Tongue (tissue), 1 donor: ENCODE measurements at regions not wholly inside any gene's neighbourhood (a gene's known extent, or its start where the extent isn't known, plus 50 kb on each side); places are given as distances from the start of the nearest gene placed in this dataset.
"Not testable (repeated sequence)": the region's sequence is repeated elsewhere in the genome, so short reads cannot be mapped to it uniquely, and the experiment has no call there.

Source experiments
- DNase-seq: peaks from one replicate; pipeline ENCODE4 v3.0.0-alpha.2; 2015

DNA sequence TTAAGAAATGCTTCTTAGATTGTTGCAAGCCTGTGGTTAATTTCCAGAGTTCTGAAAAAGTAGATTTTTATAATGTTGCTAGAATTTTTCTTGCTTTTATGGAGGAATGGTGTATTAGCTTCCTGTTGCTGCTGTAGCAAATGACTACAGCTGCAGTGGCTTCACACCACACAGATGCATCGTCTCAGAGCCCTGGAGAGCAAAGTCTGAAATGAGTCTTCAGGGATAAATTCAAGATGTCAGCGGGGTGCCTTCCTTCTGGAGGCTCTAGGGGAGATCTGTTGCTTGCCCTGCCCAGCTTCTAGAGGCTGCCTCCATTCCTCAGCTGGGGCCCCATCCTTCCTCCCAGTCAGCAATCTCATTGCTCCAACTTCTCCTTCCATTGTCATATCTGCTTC, 187.8 kb downstream of the ZNF516 start:
- no peak for DNase-seq

DNA sequence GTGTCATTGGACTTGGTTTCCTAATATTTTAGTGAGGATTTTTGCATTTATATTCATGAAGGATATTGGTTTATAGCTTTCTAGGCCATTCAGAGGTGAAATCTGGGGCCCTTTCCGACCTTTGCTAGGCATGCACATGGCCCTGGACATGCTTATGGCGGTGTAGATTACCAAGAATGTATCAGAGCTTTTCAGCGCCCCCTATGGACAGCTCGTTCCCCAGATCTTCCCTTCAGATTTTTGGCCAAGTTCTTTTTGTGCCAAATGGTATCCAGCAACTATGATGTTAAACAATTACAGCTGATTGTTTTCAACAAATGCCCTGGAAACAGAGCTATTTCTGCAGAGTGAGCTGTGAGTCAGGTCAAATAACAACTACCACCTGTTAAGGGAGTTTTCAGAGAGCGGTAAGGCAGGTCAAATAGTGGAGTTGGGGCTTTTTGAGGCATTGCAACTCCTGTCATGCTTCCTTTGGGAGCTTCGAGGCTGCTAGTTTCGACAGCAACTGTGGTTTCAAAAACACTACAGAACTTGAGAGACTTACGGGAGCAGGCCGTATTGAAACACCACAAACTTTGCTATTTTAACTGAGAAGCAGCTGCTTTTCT, 188.3 kb downstream of the ZNF516 start:
- DNase-seq = peak; percentile 18

DNA sequence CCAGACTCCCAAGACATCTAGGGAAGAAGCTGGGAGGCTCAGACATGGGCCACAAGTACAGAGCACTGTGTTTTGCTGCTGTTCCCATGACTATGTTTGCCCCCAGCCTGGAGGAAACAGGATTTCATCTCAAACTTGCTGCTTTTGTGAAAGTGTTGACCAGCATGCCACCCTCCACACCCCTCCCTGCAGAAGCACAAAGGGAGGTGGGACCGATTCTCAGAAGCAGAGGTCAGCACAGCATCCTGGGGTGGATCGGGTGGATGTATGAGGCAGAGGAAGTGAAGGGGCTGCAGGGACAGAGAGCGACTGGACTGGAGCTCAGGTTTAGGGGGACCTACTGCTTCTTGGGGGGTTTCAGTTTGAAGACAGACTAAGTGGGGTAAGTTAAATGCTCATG, 209.2 kb downstream of the ZNF516 start:
- DNase-seq = no peak

DNA sequence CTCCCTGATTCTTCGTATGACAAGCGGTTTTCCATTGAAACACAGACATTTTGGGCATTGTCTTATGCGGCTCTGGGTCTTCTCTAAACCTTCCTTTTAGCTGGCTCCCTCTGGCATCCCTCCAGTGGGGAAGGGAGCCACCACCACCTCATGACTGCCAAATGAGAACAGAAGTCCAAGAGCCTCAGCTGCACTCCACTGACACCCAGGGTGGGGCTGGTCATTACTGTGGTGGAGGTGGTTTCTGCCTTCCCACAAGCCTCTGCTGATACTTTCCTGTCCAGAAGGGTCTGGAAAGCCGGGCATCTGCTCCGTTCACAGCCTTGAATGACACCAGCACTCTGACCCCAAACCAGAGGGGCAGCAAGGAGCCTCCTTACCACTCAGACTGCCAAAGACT, 213.5 kb downstream of the ZNF516 start:
- DNase-seq = no peak

DNA sequence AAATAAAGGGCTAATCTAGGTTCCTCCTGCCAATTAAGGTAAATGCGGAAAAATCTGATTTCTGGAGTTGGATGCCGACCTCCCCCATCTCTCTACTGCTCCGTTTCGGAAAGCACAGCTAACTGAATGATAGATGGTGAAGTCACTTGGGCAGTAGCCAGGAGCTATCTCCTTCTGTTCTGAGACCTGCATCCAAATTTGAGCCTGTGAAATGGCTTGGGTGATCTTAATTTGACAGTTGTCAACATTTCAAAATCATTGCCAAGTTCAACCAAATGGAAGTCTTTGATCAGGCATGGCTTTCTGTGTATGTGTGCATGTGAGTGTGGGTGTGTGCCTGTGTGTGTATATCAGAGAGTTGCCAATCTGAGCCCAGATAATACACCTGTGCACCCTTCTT, 217.2 kb downstream of the ZNF516 start:
- no peak for DNase-seq

DNA sequence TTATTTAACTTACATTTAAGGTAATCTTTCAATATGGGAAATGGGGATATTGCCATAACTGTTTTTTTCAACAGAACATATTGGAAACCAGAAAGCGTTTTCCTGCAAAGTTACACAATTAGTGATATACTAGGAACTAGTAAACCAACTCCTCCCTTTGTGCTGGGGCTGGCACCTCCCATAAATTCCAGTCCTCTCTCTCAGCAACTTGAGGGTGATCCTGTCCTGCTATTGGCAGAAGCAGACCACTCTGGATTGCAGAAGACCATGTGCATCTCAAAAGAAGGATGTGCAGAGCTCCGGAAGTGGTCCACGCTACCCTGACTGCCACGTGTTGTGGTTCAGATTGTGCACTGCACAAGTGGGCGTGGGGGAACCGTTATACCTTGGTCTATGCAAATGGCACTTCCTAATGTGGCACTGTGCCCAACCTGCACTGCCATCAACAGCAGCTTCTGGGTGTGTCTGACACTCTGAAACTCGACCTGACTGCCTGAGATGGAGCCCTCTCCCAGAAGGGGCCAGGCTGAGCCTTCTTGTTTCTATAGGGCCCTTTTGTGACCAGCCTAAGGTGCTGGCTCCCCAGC, 219.2 kb downstream of the ZNF516 start:
- DNase-seq = peak; percentile 17

DNA sequence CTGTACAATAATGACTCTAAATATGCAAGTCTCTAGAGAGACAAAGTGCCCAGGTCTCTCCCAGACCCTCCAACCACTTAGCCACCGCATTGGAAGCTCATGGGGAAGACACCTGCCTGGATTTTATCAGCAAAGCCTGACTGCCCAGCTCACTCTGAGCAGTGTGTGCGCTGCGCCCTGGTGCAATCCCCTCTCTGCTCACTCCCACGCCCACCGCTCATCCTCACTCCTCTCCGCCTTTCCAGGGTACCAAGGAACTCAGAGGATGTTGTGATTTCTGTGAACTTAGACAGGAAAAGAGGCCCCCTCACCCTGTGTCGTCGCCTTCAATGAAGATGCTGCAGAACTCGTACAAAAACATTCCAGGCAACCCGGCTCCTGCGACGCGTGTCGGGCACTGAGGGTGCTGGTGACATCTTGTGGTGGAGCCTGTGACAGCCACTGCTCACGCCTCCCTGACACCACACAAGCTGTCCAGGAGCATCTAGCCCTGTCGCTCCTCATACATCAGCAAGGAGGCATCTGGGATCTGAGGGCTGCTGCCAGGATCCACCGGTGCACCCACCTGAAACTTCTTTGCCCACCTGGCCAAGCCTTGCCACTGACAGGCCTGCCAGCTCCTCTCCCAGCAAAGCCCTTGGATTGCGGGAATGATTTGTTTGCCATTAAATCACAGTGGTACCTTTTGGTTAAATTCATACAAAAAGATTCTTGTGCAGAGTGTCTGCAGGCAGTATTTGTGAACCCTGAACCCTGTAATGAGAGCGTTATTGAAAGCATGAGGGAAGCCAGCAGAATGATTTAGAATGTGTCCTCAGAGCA, 220.4 kb downstream of the ZNF516 start:
- peak; percentile 76 for DNase-seq

- DNase-seq = no peak
Measured at GRCh38 chr18:76273956-76274355, 221.1 kb downstream of the ZNF516 start.

DNA sequence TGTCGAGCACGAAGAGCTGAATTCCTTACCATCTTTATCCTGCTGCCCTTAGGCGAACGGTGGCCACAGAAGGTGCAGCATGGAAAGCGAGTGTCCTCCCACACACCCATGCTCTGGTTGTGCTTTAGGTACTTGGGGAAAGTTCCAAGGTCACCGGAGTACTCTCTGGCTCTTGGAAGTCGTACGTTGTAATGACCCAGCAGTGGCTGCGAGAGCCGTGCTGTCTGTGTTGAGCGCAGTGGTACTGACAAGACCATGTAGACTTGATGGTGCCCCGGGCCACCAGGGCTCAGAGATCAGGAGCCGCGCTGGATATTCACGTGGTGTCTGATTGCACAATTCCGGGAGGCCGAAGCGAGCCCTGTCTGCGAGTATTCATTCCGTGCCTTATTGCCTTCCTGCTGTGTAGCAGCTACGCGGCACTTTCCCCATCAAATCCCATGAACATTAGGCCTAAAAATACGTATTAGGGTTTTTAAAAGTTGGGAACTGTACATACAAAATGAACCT, 222.0 kb downstream of the ZNF516 start:
- DNase-seq = no peak

- not testable (repeated sequence) for DNase-seq
Measured at GRCh38 chr18:76267423-76267822, 227.6 kb downstream of the ZNF516 start.

GRCh38 chr18:76266236-76266991, 228.6 kb downstream of the ZNF516 start:
- DNase-seq = no peak

DNA sequence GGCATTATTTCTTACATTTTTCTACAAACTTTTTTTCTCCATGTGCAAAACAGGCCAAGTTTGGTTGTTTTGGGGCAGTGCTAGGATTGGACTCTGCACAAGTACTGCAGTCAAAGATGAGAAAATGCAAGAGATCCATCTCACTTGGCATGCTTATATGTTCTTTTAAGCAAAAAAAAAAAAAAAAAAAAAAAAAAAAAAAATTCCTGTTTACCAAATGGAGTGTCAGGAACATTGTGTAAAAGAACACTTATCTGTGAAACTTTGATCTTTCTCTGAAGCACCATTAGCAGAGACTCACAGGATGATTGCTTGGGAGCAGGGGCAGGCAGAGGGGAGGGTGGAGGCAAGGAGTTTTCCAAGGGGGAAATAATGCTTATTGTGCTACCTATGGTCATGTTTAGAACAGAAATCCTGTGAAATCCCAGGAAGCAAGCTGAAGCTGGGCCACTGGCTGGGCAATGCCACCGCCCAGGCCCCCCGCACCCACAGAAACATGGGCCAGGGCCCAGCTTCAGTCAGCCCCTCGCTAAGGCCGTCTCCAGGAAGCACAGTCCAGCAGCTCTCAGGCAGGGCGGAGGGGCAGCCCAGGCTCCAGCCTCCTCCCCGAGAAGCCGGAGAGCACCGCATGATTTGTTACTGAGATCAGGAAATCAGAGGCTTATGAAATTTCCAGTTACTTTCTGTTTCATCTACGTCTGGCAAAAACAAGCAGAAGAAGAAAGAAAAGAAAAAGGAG, 229.4 kb downstream of the ZNF516 start:
- DNase-seq = peak; percentile 48

GRCh38 chr18:76264876-76265250, 230.2 kb downstream of the ZNF516 start:
- DNase-seq = peak; percentile 13

GRCh38 chr18:76264198-76264875, 230.7 kb downstream of the ZNF516 start:
- DNase-seq = peak; percentile 78

DNA sequence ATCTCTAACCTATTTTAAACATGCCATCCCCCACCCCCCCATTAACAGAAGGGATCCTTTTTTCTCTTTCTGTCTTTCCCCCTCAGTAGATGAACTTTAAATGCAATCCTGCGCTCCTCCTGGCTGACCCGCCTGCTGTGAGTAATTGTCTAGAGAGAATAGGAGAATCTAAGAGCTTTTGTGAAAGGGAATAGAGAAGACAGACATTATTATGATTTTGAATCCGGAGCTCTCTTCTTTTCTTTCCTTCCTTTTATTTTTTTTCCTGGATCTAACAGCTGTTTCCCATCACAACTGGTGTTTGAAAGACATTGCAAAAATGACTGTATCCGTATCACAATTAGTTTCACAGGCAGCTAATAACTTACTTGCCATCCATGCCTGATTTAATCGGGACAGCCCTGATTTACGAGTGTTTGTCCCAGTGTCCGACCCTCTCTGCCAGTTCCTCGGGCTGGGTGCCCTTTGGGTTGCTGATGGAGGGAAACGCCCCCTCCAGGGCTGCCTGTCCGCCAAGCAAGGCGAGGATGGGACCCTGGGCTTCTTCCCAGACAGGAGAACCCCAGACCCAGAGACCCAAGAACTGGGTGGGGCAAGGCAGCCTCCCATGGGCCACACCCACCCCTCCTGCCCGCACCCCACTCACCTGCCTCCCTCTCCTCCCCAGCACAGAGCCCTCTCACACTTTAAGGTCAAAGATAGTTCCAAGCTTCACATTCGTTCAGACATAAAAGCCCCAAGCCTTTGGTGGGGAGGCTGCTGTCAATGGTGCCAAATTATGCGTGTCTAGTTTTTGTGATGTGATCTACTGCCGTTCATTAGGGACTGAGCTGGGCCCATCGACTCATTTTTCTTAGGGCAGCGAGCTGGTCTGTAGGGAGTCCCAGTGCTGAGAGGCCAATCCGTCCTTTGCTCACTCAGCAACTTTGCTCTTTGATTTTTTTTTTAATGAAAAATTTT, 231.7 kb downstream of the ZNF516 start:
- peak; percentile 70 for DNase-seq

DNA sequence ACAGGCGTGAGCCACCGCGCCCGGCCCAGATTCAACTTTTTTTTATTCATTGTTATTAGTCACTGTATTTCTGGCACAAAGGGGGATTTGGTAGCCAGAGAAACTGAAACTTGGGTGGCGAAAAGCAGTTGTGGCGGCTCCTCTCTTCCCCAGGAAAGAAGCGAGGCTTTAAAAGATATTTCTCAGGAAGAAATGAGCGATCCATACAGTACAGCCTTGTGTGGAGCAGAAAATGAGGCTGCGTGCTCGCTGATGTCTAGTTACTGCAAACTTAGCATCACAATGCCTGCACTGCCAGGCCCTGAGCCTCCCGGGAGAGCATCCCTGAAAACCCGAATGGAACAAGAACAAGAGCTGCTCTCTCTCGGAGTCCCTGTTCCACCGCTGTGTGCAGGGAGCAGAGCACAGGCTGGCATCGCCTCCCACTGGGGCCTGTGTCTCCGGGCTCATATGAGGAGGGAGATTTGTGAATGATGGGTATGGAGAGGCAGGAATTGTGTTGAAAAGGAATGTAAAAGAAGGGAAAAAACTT, 234.0 kb downstream of the ZNF516 start:
- DNase-seq = peak; percentile 10

DNA sequence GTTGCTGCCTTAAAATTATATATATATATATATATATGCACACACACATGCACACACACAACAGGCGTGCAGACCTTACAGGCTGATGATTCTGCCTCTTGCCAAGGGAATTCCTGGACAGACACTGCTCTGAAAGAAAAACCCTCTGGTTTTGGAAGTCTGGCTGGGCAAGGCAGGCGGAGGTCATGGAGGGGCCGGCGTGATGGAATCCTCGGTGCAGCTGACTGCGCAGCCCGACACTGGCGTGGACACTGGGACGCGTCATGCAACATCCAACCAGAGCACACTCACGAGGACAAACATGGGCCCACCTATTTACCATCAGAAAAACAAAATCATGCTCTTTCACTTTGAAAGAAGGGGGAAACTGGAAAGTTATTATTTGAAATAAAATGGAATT, 235.3 kb downstream of the ZNF516 start:
- peak; percentile 67 for DNase-seq

GRCh38 chr18:76259096-76259495, 235.9 kb downstream of the ZNF516 start:
- peak; percentile 70 for DNase-seq

GRCh38 chr18:76258209-76258608, 236.8 kb downstream of the ZNF516 start:
- DNase-seq = no peak
